Choroid plexus epithelial cell (primary cell): ENCODE measurements at regions not wholly inside any gene's neighbourhood (a gene's known extent, or its start where the extent isn't known, plus 50 kb on each side); places are given as distances from the start of the nearest gene placed in this dataset.

ENCODE experiments used
- DNase-seq: peaks from one replicate; pipeline ENCODE4 v3.0.0-alpha.2; 2010; ENCODE audit warnings: low read depth
- H3K4me3 ChIP-seq: 2 replicates; pipeline ENCODE4 v1.5.1; 2011; ENCODE audit warnings: low read depth, mild to moderate bottlenecking, control low read depth, low read length, moderate library complexity
- TF ChIP-seq, protein P1 (sequence below): conservative IDR thresholded peaks from 2 replicates; pipeline ENCODE4 v1.5.1; 2011; ENCODE audit warnings: low read depth, mild to moderate bottlenecking, control low read depth, inconsistent platforms, low read length, moderate library complexity

- no peak for DNase-seq
- TF ChIP-seq, protein P1, sequence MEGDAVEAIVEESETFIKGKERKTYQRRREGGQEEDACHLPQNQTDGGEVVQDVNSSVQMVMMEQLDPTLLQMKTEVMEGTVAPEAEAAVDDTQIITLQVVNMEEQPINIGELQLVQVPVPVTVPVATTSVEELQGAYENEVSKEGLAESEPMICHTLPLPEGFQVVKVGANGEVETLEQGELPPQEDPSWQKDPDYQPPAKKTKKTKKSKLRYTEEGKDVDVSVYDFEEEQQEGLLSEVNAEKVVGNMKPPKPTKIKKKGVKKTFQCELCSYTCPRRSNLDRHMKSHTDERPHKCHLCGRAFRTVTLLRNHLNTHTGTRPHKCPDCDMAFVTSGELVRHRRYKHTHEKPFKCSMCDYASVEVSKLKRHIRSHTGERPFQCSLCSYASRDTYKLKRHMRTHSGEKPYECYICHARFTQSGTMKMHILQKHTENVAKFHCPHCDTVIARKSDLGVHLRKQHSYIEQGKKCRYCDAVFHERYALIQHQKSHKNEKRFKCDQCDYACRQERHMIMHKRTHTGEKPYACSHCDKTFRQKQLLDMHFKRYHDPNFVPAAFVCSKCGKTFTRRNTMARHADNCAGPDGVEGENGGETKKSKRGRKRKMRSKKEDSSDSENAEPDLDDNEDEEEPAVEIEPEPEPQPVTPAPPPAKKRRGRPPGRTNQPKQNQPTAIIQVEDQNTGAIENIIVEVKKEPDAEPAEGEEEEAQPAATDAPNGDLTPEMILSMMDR = no peak
- no peak overlapping the region for H3K4me3 ChIP-seq
Measured at GRCh38 chr18:56409736-56410135, 228.7 kb downstream of the TXNL1 start.

- TF ChIP-seq, protein P1 = no peak
- DNase-seq = peak; percentile 7
- no peak overlapping the region for H3K4me3 ChIP-seq
Measured at GRCh38 chr18:56407646-56408180, 230.7 kb downstream of the TXNL1 start.

DNA sequence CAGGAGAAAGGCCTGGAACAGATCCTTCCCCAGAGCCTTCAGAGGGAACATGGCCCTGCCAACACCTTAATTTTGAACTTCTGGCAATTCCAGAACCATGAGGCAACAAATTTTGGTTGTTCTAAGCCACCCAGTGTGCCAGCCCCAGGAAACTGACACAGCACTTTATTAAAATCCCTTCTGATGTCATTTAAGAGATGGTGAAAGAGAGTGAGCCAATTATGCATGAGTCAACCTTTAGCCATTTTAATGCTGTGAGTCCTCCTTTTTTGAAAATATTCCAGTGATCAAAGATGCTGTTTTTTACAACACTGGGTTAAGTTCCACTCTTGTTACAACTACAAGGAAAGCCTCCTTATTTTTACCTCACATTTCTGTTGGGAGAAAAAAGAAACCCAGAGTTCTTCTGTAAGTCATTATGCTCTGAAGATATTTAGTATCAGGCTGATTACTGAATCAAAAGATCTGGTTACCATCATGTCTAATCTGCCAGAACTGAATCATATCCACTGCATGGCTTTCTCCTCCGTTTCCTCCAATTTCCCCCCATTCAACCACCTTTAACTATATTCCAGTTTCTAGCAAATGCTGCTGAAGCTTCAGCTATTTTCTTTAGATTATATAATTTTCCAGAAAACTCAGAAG lies 235.4 kb downstream of the TXNL1 start:
- DNase-seq = peak; percentile 70
- no peak overlapping the region for H3K4me3 ChIP-seq
- TF ChIP-seq, protein P1 = no peak

DNA sequence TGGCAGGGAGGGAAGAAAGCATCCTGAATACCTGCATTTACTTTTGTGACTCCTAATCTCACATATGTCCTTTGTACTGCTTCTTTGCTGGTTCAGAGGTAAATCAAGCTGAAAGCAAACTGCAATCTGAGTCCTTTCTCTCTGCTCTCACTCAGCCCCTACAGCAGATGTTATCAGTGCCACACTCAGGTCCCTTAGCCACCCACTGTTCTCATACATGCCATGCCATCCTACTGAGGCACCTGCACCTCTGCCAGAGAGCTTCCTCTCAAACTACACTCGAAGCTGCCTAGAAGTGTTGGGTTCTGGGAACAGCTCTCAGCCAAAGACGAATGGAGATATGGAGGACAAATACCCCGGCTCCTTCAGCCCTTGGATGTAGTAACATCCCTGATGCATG lies 244.5 kb downstream of the TXNL1 start:
- DNase-seq = no peak
- TF ChIP-seq, protein P1 = no peak
- H3K4me3 ChIP-seq = no peak overlapping the region

- TF ChIP-seq, protein P1 = no peak
- no peak for DNase-seq
- H3K4me3 ChIP-seq = no peak overlapping the region
Measured at GRCh38 chr18:56391931-56392590, 246.3 kb downstream of the TXNL1 start.

DNA sequence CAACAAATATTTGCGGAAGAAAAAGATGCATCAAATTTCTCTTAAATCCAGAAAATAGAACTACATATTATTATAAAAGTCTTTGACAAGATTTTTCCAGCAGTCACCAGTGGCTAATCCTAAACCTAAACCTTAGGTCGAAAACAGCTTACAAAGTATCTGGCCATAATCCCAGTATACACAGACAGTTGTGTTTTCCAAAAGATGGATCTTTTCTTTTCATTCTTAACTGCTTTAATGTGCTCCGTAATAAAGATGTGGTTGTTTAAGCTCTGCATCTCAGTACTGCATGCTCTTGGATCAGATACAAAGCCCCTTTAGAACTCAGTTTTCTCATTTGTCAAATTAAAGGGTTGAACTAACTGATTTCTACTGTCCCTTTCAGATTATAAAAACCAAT lies 247.8 kb downstream of the TXNL1 start:
- DNase-seq = no peak
- no peak overlapping the region for H3K4me3 ChIP-seq
- TF ChIP-seq, protein P1 = no peak
